Suprapubic skin (tissue), 4 donors: ENCODE measurements at regions not wholly inside any gene's neighbourhood (a gene's known extent, or its start where the extent isn't known, plus 50 kb on each side); places are given as distances from the start of the nearest gene placed in this dataset.

Experiments
- DNase-seq, 2 donors: peaks; one replicate each; pipeline ENCODE4 v3.0.0-alpha.2; 2019; ENCODE audit warnings: low spot score in 2 of 2
- H3K27ac ChIP-seq: fragments of 200-600 bp; sonication (generic); one replicate; pipeline ENCODE4 v1.5.1; 2019
- H3K27me3 ChIP-seq: fragments of 200-600 bp; sonication (generic); one replicate; pipeline ENCODE4 v1.5.1; 2019
- H3K36me3 ChIP-seq: fragments of 200-600 bp; sonication (generic); one replicate; pipeline ENCODE4 v1.5.1; 2019
- H3K4me1 ChIP-seq: fragments of 200-600 bp; sonication (generic); one replicate; pipeline ENCODE4 v1.5.1; 2019
- H3K4me3 ChIP-seq: fragments of 200-600 bp; sonication (generic); one replicate; pipeline ENCODE4 v1.5.1; 2019; ENCODE audit warnings: mild to moderate bottlenecking
- H3K9me3 ChIP-seq: fragments of 200-600 bp; sonication (generic); one replicate; pipeline ENCODE4 v1.5.1; 2019
- CTCF ChIP-seq, 2 donors: fragments of 200-600 bp in 1 of 2; fragments of 450-650 bp in 1 of 2; sonication (generic) in 1 of 2; IDR thresholded peaks; one replicate each; pipeline ENCODE4 v1.5.1; 2016 to 2019; ENCODE audit warnings: antibody characterized with exemption in 2 of 2, mild to moderate bottlenecking in 1 of 2, moderate library complexity in 1 of 2
- EP300 ChIP-seq: sonication (generic); formaldehyde crosslinking; IDR thresholded peaks from one replicate; pipeline ENCODE4 v1.6.1; 2017; ENCODE audit warnings: antibody characterized with exemption
- POLR2A ChIP-seq, 2 donors: fragments of 450-650 bp; IDR thresholded peaks; one replicate each; pipeline ENCODE4 v1.6.1; 2017; ENCODE audit warnings: antibody characterized with exemption in 2 of 2, mild to moderate bottlenecking in 2 of 2, moderate library complexity in 2 of 2
- POLR2AphosphoS5 ChIP-seq, 3 donors: sonication (generic); formaldehyde crosslinking; IDR thresholded peaks; one replicate each; pipeline ENCODE4 v1.6.1; 2017; ENCODE audit warnings: antibody characterized with exemption in 3 of 3
- WGBS: methylation state at CpG from one replicate; pipeline ENCODE4 v1.1.5; 2018; 5-methylcytosine and 5-hydroxymethylcytosine counted together

DNA sequence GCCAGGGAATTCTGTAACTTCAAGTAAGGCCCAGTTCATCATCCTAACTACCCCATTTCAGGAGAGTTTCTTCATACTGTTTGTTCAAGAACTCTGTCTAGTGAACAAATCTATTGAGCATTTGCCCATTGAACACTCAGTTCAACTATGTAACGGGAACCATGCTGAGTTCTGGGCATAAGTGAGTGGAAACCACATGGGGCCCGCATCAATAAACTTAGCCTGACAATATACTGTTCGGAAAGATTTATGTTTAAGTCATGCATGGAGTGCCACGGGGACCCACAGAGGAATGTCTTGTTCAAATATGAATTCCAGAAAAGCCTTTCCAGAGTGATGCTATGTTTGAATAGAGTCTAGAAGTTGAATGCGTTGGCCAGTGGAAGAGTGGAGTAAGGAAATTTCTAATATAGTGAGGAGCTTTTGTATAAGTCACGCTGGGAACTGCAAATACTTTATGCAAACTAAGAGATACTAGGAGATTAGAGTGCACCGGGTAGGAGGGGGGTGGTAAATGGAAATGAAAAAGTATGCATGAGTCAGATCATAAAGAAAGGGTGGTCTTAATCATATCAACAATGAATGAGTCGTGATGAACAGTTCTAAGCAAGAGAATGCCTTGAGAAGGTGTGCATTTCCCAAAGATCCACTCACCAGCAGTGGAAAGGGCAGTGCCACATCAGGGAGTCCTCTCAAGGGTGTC is 279.8 kb downstream of the VPS13C start:
- no peaks in the 10 kb centered on the region for H3K4me1 ChIP-seq
- DNase-seq: no peak
- 78% methylated on average over 8 of the region's 8 CpGs for WGBS
- no peak overlapping the region for H3K27ac ChIP-seq
- H3K9me3 ChIP-seq: no peaks in the 10 kb centered on the region
- H3K27me3 ChIP-seq: peaks cover 8% of the 10 kb centered on the region
- no peaks in the 10 kb centered on the region for H3K36me3 ChIP-seq
- no peak for TF ChIP-seq CTCF (IDR thresholded peaks at IDR 0.05)
- TF ChIP-seq POLR2A (IDR thresholded peaks at IDR 0.05): no peak
- no peak for TF ChIP-seq EP300
- TF ChIP-seq POLR2AphosphoS5 (IDR thresholded peaks at IDR 0.05): no peak
- H3K4me3 ChIP-seq: no peak overlapping the region

GRCh38 chr15:61777689-61778088 is 282.6 kb downstream of the VPS13C start:
- no peak for DNase-seq
- Histone ChIP-seq H3K36me3 (no peaks in the 10 kb centered on the region), H3K4me1 (no peaks in the 10 kb centered on the region), H3K27me3 (peaks cover 8% of the 10 kb centered on the region), H3K4me3 (no peak overlapping the region), H3K27ac (no peak overlapping the region), H3K9me3 (no peaks in the 10 kb centered on the region)
- WGBS: 65% methylated on average over 4 of the region's 4 CpGs
- no peak for TF ChIP-seq POLR2A (IDR thresholded peaks at IDR 0.05)
- no peak for TF ChIP-seq EP300

DNA sequence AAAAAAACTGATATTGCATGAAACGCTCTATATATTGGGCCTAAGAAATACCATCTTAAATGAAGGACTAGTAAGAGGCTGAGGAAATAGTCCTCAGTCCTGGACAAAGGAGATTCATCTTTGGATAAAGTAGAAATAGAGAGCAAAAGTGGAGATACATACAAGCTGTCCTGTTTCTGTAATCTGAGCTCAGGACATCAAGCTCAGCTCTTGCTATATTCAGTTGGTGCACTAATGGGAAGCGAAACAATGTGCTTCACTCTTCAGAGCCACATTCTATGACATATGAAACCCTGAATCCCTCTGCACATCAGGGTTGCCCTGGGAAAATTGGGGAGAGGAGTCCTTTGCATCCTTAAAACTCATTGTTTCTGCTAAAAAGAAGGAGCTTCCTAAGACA is 290.7 kb downstream of the VPS13C start:
- no peak overlapping the region for H3K4me3 ChIP-seq
- no peaks in the 10 kb centered on the region for H3K4me1 ChIP-seq
- H3K27me3 ChIP-seq: no peaks in the 10 kb centered on the region
- H3K9me3 ChIP-seq: no peaks in the 10 kb centered on the region
- no peaks in the 10 kb centered on the region for H3K36me3 ChIP-seq
- no peak overlapping the region for H3K27ac ChIP-seq
- 93% methylated on average over 2 of the region's 2 CpGs for WGBS
- DNase-seq: no peak
- TF ChIP-seq CTCF (IDR thresholded peaks at IDR 0.05) (no peak), EP300 (no peak), POLR2A (IDR thresholded peaks at IDR 0.05) (no peak), POLR2AphosphoS5 (IDR thresholded peaks at IDR 0.05) (no peak)

DNA sequence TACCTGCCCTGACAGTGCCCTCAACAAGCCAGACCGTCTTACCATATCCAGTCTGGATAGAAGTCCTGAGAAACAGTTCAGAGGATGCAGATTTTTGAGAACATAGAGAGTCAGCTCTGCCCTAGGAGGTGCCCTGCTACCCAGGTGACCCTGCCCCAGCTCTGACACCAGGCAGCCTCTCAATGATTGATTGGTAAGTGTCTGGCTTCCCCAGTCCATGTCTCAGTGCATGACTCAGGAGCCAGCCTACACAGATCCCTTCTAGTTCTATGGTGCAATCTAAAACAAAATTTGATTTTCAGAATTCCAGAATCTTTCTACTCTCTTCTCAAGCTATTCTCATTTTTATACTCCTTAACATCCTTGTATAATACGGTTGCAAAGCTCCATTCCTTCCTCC is 292.1 kb downstream of the VPS13C start:
- Histone ChIP-seq H3K27me3 (no peaks in the 10 kb centered on the region), H3K4me3 (no peak overlapping the region), H3K36me3 (no peaks in the 10 kb centered on the region), H3K9me3 (no peaks in the 10 kb centered on the region), H3K27ac (no peak overlapping the region), H3K4me1 (no peaks in the 10 kb centered on the region)
- DNase-seq: no peak
- TF ChIP-seq POLR2A (IDR thresholded peaks at IDR 0.05): no peak
- TF ChIP-seq POLR2AphosphoS5 (IDR thresholded peaks at IDR 0.05): no peak
- TF ChIP-seq CTCF (IDR thresholded peaks at IDR 0.05): no peak
- TF ChIP-seq EP300: no peak
- 88% methylated on average over 2 of the region's 2 CpGs for WGBS

DNA sequence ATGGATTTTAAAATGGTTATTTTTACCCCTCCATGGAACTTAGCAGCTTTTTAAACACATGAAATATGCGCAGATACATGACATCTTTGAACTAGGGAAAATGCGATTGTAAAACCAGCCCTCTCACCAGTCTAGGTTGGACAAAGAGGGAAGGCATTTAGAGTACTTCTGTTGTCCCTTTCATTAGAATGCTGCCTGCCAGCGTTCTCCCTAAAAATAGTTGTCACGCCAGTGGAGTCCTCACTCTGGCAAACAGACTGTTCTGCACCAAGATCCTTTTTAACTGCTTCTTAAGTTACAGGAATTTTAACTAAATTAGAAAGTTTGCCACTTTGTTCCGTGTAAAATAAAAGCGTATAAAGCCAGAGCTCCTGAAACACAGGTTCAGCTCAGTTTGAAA is 295.3 kb downstream of the VPS13C start:
- no peak overlapping the region for H3K27ac ChIP-seq

More for the DNA sequence above, 295.3 kb downstream of the VPS13C start:
- DNase-seq: no peak
- Histone ChIP-seq H3K4me1 (no peaks in the 10 kb centered on the region), H3K27me3 (no peaks in the 10 kb centered on the region), H3K9me3 (no peaks in the 10 kb centered on the region), H3K4me3 (no peak overlapping the region), H3K36me3 (no peaks in the 10 kb centered on the region)
- 60% methylated on average over 6 of the region's 6 CpGs for WGBS
- TF ChIP-seq POLR2A (IDR thresholded peaks at IDR 0.05): no peak
- TF ChIP-seq POLR2AphosphoS5 (IDR thresholded peaks at IDR 0.05): no peak
- TF ChIP-seq CTCF (IDR thresholded peaks at IDR 0.05): no peak
